HG02943 (cell line): ENCODE measurements at regions not wholly inside any gene's neighbourhood (a gene's known extent, or its start where the extent isn't known, plus 50 kb on each side); places are given as distances from the start of the nearest gene placed in this dataset.
"Not testable (repeated sequence)": the region's sequence is repeated elsewhere in the genome, so short reads cannot be mapped to it uniquely, and the experiment has no call there.

ENCODE experiments used
- ATAC-seq: cut with Tn5 transposase; IDR thresholded peaks from one replicate; pipeline ENCODE4 v1.9.1; 2021; ENCODE audit warnings: mild to moderate bottlenecking, low read depth, moderate library complexity; ENCODE audit not compliant: unreplicated experiment

DNA sequence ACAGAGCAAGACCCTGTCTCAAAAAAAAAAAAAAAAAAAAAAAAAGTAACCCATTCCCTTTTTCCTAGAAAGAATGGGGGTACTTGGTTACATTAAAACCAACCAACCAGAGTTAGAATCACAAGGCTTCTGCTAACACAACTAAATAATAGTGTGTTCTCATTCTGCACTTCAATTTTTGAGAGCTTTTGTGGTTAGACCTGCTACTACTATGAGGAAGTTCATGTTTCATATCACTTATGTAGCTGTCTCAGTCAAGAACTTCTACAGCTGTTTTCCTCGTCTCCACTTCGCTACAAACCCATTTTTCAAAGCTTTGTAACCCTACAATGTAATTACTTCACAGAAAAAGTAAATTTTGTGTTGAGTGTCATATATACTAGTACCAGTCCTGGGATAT lies 58.3 kb downstream of the PDHA2 start:
- no peak for ATAC-seq

GRCh38 chr4:95909211-95909610 lies 69.3 kb downstream of the PDHA2 start:
- no peak for ATAC-seq

DNA sequence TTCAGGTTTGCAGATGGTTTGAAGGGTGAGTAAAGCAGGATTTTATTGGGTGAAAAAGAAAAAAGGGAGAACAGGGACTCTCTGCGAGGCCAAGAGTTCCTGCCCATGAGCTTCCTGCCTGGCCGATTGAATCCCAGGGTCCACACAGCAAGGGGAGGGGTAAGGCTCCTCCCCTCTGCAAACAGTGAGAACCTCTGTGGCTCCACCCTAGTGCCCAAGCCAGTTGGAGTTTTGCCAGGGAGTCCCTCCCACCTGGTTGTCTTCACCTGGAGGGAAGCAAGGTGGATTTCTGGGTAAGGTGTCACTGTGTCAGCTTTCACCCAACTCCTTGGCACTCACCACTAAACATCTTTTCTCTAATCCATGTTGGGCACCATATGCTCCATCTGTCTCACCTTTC lies 70.9 kb downstream of the PDHA2 start:
- ATAC-seq, result no peak

DNA sequence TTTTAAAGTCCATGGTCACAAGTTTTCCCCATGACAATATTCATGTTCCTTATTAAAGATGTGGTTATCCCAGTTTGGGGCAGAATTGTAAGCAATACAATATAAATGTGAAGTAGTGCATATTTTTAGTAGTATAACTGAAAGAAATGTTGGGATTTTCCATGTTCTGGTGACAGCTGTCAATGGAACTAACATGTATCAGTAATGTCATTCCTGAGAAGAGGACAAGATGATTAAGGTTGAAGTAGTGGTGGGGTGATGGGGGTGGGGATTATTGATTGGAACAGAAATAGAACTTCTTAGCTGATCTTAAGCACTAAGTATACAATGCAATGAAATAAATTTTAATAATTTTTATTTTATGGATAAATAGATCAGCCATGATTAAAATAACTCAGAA lies 81.6 kb downstream of the PDHA2 start:
- ATAC-seq, result no peak

DNA sequence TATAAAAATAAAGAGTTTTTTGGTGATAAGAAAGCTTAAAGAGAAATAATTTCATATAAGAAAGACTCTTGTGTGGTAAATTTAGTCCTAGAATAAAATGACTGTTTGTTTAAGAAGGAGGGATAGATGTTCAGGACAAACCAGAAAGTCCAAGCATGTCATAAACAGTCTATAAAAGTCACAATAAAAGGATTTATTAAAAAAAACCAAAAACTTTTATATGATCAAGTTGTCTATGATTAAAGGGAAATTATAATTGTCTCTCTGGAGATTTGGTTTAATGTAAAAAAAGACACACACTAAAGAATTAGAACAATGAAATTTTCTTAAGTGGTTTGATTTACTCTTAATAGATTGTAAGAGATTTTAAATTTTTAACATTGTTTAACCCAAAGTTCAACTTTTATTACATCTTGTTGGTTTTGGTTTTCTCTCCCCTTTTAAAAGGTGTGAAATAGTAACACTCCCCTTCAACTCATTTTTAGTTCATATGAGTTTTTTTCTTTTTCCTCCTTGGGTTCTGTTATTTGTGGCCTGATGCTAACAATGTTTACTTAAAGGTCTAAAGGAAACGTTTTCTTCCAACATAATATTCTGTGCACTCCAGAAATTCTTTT lies 89.7 kb downstream of the PDHA2 start:
- ATAC-seq, result no peak

DNA sequence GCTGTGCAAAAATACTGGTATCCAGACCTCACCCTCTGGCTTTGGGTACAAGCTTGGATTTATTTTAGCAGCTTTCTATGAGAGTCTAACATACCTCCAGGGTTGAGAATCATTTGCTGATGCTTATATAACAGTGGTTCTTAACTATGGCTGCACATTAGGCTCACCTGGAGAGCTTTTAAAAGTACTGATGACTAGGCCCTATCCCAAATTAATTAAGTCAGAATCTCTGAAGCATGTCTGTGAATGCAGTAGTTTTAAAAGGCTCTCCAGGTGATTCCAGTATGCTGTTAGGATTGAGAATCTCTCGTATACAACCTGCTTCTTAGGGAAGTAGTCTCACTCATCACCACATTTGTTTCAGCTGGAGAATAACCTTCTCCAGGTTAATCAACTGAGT lies 99.2 kb downstream of the PDHA2 start:
- ATAC-seq, result no peak

- no peak for ATAC-seq
These were observed 109.4 kb downstream of the PDHA2 start for GRCh38 chr4:95949136-95949765.

GRCh38 chr4:95949808-95950207 lies 109.9 kb downstream of the PDHA2 start:
- no peak for ATAC-seq

GRCh38 chr4:95952538-95952937 lies 112.6 kb downstream of the PDHA2 start:
- ATAC-seq, result not testable (repeated sequence)

DNA sequence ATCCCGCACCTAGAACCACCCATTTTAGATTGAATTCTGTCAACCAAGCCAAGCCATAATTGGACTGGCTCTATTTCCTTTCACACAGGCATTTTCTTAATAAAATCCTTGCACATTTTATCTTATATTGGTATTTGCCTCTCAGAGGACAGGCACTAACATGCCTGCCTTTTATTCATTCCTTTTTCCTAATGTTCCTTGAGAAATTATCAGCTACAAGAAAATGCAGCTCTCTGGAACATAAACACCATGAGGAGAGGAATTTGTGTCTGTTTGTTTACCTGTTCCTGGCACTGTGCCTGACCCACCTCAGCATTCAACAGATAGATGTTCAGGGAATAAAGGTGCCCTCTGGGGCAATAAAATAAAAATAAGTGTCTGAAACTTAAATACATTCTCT lies 116.2 kb downstream of the PDHA2 start:
- ATAC-seq, result no peak

- no peak for ATAC-seq
These were observed 117.2 kb downstream of the PDHA2 start for GRCh38 chr4:95957054-95957453.

- ATAC-seq, result no peak
These were observed 117.9 kb downstream of the PDHA2 start for GRCh38 chr4:95957759-95958158.

GRCh38 chr4:95959182-95959581 lies 119.3 kb downstream of the PDHA2 start:
- no peak for ATAC-seq

DNA sequence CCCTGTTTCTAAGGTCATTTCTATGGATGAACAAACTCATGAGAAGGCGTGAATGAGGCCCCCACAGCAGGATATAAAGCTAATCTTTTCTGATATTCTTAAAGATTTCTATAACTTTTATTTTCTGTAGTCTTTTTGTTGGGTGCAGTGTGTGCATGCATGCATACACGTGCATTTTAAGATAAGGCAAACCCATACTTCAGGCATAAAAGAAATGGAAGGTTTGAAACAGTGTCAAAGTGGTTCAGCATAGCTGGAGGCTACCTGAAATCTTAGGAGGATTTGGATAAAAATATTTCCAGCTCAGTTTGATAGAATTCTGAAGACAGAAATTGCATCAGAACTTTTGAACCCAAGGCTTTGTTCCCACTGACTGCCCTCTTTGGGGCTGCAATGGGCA lies 119.7 kb downstream of the PDHA2 start:
- ATAC-seq, result no peak

DNA sequence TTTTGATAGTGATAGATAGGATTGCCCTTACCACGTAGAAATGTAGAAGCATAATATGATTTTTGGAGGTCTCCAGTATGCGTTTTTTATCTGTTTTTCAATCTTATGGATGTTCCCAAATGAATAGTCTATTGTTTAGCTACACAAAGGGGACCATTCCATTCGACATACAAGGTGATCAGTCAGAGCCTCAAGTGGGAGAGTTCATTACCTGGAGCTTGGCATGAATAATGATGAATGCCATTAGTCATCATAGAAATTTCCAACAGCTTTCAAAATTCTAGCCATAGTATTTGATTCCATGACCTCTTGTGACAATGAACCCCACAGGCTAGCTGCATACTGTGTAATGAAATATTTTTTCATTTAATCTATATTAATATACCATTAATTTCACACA lies 123.6 kb downstream of the PDHA2 start:
- ATAC-seq, result no peak

DNA sequence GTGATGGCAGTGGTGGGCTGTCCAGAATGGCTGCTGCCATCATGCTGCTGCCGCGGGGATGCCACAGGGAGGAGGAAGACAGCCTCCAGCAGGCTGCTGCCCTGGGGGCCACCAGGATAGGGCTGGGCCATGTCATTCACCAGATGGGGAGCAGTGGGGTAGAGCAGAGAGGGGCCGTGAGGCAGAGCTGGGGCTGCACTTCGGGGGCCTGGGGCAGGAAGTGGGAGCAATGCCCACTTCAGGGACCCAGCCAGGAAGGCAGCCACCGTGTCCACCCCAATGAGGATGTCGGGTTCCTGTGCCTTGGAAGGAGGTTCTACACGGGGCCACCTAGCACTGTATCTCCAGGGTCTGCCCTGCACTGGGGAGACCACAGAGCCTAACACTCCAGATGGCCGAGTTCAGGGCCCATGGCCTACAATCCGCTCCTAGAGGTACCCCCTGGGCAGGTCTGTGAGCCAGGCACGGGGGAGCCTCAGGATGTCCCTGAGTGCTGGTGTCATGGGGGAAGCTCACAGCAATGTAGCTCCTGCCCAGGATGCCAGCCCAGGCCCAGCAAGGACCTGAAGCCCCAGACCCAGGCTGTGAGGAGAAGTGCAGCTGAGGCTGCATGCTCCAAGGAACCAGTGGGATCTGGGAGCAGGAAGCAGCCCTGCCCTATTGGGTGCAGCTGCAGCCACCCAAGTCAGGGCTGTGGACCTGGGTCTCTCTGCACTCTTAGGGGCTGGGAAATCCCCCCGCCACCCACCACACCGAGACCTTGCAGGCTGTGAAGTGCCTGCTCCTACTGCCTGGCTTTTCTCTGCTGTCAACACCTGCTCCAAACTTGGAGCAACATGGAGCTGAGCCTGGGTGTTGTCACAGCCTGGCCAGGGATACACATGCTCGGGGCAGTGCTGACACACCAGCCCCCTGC lies 140.3 kb downstream of the PDHA2 start:
- ATAC-seq, result no peak

GRCh38 chr4:95980877-95981360 lies 141.0 kb downstream of the PDHA2 start:
- no peak for ATAC-seq

DNA sequence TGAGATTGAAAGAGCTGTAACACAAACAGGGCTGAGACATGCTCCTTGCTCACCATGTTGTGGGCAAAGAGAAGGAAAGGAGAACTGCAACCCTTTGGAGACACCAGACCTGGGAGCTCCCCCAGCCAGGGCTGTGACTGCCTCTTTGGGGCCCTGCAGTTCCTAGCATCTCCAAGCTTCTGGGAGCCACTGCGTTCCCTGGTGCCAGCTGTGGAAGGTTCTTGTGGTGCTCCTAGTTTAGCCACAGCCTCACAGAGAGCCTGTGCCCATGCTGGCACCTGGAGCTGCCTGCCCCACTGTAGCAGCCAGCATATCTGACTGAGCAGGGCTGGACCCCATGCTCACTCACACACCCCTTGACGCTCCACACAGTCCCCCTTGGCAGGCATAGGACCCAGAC lies 141.7 kb downstream of the PDHA2 start:
- ATAC-seq, result no peak

DNA sequence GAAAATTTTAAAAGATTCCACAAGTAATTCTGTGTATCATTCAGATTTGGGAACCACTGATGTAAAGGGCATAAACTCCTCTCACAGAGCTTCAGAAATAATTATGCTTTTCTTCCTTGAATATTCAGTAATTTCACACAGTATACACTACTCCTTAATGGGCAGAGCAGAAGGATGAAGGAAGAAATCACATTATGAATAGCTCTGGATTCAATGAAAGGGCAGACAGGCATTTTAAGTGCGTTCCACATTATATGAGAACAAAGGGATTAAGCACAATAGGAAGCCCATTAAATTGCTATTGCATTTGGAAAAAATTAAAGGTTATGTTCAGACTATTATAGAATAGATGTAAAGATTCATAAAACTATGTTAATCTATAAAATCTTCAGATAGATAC lies 142.6 kb downstream of the PDHA2 start:
- ATAC-seq, result no peak

DNA sequence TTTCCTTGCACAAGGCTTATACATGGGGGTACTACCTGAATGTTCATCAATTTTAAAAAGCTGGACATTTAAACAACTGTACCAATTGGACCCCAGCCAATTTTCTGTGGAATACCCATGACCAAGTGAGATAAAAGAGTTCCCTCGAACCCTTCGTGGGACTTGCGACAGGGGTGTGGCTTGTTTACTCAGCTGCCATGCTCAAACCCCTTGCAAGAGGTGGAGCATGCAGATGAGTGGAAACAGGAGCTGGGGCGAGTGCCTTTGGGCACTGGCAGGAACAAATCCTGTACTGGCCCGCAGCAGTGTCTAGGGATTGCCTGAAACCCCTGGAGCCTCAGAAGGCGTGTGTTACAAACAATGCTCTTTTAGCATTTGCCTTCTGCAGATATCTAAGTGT lies 144.2 kb downstream of the PDHA2 start:
- ATAC-seq, result no peak

DNA sequence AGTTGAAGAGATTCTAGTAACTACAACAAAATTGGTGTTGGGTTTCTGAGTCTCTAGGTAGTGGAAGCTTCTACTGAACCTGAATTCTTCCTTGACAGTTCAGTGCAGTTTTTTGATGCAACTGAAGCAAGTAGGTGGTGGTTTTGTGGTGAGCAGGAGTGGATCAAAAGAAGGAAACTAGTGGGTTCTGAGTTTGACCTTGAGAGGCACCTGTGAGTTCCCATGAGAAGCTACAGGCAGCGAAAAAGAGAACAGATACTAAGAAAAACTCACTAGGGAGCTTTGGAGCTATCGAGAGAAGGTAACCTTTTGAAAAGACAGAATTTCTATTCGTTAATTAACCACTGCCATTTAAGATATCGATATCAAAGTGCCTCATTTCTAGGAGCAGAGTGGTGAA lies 145.2 kb downstream of the PDHA2 start:
- no peak for ATAC-seq
